HFF-Myc (cell line): ENCODE measurements at regions not wholly inside any gene's neighbourhood (a gene's known extent, or its start where the extent isn't known, plus 50 kb on each side); places are given as distances from the start of the nearest gene placed in this dataset.

Experiments used
- DNase-seq: peaks from one replicate; pipeline ENCODE4 v3.0.0-alpha.2; 2011; ENCODE audit warnings: low read depth; ENCODE audit errors: extremely low read depth
- H3K4me3 ChIP-seq: replicated peaks from 2 replicates; pipeline ENCODE4 v1.5.1; 2011; ENCODE audit warnings: low read depth, mild to moderate bottlenecking, control low read depth, low read length
- TF ChIP-seq, protein P1 (sequence below): IDR thresholded peaks from 2 replicates; pipeline ENCODE4 v1.5.1; 2012; ENCODE audit warnings: mild to moderate bottlenecking, low read depth, low read length, control low read depth; ENCODE audit errors: missing control alignments

- no peak for DNase-seq
- H3K4me3 ChIP-seq, result no peak overlapping the region
- TF ChIP-seq, protein P1, sequence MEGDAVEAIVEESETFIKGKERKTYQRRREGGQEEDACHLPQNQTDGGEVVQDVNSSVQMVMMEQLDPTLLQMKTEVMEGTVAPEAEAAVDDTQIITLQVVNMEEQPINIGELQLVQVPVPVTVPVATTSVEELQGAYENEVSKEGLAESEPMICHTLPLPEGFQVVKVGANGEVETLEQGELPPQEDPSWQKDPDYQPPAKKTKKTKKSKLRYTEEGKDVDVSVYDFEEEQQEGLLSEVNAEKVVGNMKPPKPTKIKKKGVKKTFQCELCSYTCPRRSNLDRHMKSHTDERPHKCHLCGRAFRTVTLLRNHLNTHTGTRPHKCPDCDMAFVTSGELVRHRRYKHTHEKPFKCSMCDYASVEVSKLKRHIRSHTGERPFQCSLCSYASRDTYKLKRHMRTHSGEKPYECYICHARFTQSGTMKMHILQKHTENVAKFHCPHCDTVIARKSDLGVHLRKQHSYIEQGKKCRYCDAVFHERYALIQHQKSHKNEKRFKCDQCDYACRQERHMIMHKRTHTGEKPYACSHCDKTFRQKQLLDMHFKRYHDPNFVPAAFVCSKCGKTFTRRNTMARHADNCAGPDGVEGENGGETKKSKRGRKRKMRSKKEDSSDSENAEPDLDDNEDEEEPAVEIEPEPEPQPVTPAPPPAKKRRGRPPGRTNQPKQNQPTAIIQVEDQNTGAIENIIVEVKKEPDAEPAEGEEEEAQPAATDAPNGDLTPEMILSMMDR, result no peak
Observed at GRCh38 chr9:14373336-14373666, 59.4 kb upstream of the NFIB start.

DNA sequence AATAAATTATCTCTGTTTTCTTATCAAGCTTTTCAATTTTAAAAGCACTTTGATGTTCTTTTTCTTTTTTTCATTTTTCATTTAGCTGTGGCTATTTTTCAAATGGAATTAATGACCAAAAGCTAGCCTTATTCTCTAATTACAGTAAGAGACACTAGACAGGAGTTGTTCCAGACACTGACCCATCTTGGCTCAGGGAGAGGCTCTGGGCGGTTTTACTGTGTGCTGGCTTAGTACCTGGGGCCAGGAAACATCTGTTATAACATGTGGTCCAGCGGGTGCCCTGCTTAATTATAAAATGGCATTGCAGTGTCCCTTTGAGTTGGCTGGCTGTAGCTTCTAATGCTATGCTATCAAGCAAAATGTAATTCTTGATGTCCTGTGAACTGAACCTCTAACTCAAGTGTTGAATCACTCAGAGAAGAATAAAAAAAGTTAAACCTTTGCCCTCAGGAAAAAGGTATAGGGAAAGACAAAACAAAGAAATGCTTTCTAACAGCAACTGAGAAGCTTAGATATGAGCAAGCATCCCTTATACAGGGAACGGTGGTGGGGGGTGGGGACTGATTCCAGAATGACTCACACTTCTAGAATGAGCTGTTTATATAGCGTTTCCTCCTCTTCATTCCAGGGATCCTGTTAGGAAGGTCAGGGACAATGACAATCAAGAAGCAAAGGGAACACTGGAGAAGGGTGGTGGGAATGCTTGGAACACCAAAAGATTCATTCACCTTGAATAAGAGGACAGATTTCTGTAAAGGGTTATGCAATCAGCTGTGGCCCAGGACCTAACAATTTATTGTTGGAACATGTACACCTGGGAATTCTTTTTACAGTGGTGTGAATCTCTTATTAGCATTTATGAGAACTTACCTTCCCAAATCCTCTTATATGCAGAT is 58.7 kb upstream of the NFIB start:
- TF ChIP-seq, protein P1, result no peak
- no peak overlapping the region for H3K4me3 ChIP-seq
- peak; percentile 66 for DNase-seq

DNA sequence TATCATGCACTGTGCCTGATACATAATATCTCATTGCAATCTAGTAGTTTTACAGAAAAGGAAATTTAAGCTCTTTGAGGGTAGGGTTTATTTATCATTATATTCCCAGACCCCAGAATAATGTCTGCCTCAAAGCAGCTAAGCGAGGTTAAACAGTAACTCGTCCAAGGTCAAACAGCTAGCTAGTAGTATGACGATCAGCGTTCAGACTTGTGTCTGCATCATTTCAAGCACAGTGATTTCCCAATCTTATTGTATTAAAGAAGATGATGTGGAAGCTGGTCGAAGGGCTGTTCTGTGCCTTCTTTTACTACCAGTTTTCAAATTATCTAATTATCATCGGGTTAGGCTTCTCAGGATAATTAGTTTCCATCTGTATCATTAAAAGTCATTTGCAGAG is 55.1 kb upstream of the NFIB start:
- no peak overlapping the region for H3K4me3 ChIP-seq
- no peak for DNase-seq
- TF ChIP-seq, protein P1, result no peak

- TF ChIP-seq, protein P1, result no peak
- no peak overlapping the region for H3K4me3 ChIP-seq
- peak; percentile 94 for DNase-seq
Observed at GRCh38 chr9:14366076-14366475, 52.1 kb upstream of the NFIB start.

- no peak overlapping the region for H3K4me3 ChIP-seq
- TF ChIP-seq, protein P1, result no peak
- DNase-seq, result no peak
Observed at GRCh38 chr9:14365670-14366069, 51.7 kb upstream of the NFIB start.
